GM13976 (cell line): ENCODE measurements at regions not wholly inside any gene's neighbourhood (a gene's known extent, or its start where the extent isn't known, plus 50 kb on each side); places are given as distances from the start of the nearest gene placed in this dataset.

Source experiments
- DNase-seq: peaks from one replicate; pipeline ENCODE4 v3.0.0; 2012; ENCODE audit warnings: low spot score
- in situ Hi-C: fragments of 300-500 bp; cut with MboI; formaldehyde crosslinking; loops from one replicate; pipeline ENCODE4 v1.12.0; 2022; ENCODE audit warnings: low sequenced_read_pairs, mixed read lengths, inconsistent platforms; ENCODE audit not compliant: unreplicated experiment
- TF ChIP-seq, protein P1 (sequence below): IDR thresholded peaks from 2 replicates; pipeline ENCODE4 v1.5.1; 2012; ENCODE audit warnings: borderline replicate concordance, mild to moderate bottlenecking; ENCODE audit not compliant: insufficient read depth; ENCODE audit errors: extremely low read depth, missing control alignments, control extremely low read depth

- DNase-seq, result no peak
- TF ChIP-seq, protein P1, sequence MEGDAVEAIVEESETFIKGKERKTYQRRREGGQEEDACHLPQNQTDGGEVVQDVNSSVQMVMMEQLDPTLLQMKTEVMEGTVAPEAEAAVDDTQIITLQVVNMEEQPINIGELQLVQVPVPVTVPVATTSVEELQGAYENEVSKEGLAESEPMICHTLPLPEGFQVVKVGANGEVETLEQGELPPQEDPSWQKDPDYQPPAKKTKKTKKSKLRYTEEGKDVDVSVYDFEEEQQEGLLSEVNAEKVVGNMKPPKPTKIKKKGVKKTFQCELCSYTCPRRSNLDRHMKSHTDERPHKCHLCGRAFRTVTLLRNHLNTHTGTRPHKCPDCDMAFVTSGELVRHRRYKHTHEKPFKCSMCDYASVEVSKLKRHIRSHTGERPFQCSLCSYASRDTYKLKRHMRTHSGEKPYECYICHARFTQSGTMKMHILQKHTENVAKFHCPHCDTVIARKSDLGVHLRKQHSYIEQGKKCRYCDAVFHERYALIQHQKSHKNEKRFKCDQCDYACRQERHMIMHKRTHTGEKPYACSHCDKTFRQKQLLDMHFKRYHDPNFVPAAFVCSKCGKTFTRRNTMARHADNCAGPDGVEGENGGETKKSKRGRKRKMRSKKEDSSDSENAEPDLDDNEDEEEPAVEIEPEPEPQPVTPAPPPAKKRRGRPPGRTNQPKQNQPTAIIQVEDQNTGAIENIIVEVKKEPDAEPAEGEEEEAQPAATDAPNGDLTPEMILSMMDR, result no peak
- in situ Hi-C loops, result no loop called here
Observed at GRCh38 chr2:118683460-118683859, 164.0 kb downstream of the EN1 start.

DNA sequence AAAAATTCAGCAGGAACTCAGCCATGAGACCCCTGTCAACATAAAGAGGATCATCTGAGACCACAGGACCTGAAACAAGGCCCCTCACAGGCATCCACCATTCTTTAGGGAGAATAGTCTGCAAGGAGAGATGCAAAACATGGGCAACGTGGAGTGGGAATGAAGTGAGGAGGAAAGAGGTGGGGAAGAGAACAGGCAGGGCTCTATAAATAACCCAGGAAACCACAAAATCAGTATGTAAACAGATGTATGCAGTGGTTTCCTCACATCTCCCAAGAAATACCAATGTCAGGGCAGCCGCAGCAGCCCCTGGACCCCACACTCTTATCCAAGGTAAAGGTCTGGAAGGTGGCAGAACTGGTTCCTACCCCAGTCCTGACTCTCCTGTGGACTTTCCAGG lies 168.5 kb downstream of the EN1 start:
- in situ Hi-C loops, result no loop called here
- TF ChIP-seq, protein P1, result no peak
- DNase-seq, result no peak

DNA sequence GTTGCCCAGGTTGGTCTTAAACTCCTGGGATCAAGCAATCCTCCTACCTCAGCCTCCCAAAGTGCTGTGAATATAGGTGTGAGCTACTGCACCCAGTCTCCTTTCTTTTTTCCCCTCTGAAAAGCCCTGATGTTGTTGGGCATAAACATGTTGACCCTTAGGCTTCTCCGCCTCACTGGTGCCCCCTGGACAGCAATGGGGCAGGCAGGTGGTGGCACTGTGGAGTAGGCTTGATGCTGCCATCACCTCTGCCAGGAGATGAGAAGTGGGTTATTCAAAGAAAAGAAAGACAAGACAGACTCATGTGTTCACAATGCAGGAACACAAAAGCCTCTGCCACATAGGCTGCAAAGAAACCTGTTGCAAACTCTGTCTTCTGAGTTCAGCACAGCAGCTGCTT lies 169.9 kb downstream of the EN1 start:
- DNase-seq, result no peak
- in situ Hi-C loops, result no loop called here
- TF ChIP-seq, protein P1, result no peak

- in situ Hi-C loops, result no loop called here
- DNase-seq, result no peak
- TF ChIP-seq, protein P1, result no peak
Observed at GRCh38 chr2:118675531-118675930, 171.9 kb downstream of the EN1 start.

DNA sequence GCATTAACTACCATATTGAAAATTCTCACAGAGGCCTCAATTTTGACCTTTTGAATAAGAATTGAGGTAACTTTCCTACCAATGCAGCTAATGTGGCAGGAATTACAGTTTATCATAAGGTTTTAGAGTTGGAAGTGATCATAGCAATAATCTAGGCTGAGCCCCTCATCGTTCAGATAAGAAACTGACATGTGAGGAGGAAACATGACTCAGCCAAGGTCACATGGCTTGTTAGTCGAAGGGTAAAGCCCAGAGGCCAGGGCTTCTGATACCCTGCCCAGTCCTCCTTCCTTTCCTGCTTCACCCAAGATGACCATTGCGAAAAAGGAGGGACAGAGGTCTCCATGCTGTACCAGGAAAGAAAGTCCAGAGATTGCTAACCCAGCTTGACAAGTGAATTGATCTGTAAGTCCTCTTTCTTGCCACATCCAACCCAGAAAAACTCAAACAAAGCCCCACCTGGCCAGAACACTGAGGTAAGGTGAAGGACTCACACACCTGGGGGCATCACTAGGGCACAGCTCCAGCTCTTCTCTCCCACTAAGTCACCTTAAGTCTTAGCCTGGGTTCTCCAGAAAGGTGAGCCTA lies 174.8 kb downstream of the EN1 start:
- TF ChIP-seq, protein P1, result no peak
- in situ Hi-C loops, result no loop called here
- no peak for DNase-seq

DNA sequence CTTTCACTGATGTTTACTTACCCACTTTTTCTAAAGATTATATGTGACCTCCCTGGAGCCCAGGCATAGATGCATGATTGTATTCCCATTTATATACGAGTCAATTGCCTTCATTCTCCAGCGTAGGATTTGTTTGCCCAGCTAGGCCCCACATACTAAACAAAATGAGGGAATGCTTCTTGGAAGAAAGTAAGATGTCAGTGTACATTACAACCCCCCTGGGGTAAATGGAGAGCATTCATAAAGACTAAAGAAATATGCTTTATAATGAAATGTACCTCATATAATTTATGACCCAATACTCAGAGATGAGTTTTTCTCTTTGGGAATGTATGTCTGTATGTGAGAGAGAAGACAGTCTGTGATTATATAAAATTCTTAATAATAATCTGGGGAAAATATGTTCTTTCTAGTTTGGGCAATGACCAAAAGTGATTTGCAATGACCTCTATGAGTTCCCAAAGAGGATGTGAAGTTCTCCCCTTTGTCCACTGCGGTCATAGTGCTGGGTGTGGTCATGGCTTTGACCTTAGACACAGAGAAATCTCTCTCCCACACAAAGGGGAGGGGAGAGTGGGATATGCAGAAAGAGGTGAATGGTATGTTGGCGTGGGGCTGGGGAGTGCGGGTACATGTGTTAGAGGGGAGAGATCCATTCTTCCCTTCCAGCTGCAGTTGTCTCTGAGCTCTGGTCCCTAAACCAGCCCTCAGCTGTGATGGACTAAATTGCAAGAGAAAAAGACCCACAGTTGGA lies 175.6 kb downstream of the EN1 start:
- no peak for DNase-seq
- in situ Hi-C loops, result no loop called here
- TF ChIP-seq, protein P1, result no peak

DNA sequence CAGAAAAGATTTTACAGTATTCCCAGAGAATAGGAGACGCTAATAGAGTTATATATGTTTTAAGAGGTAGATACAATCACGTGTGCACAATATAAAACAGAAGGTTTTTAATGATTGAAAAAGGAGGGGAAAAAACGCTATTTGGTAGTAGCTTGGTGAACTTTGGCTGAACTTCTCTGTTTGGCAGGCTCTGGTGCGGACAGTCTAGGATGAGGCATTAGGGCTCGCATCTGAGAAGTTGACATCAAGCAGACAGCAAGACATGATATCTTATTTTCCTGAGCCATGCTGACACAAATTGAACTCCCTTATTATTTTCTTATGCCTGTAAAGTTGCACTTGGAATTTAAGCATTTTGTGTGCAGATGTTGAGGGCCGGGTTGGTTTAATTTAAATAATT lies 176.6 kb downstream of the EN1 start:
- TF ChIP-seq, protein P1, result no peak
- in situ Hi-C loops, result no loop called here
- no peak for DNase-seq
